Right ventricle myocardium superior (tissue), 1 donor: ENCODE measurements at regions not wholly inside any gene's neighbourhood (a gene's known extent, or its start where the extent isn't known, plus 50 kb on each side); places are given as distances from the start of the nearest gene placed in this dataset.

Experiments
- ATAC-seq: fragments of 200-7000 bp; cut with Tn5 transposase; one replicate; pipeline ENCODE4 v1.9.1; 2020; ENCODE audit warnings: mild to moderate bottlenecking; ENCODE audit not compliant: poor library complexity
- DNase-seq: peaks from one replicate; pipeline ENCODE4 v3.0.0-alpha.2; 2020
- intact Hi-C: fragments of 100-400 bp; cut with DNase I; formaldehyde crosslinking; loops from one replicate; pipeline ENCODE4 v1.11.2; 2022
- donor health status: DM: no; HTN: yes; CAD: no; lungs with severe emphysema.

- intact Hi-C loops = no loop called here
- ATAC-seq (no peak), DNase-seq (no peak)
Measured at GRCh38 chr14:40197344-40197743, 765.1 kb upstream of the FBXO33 start.

- DNase-seq (no peak), ATAC-seq (no peak)
- intact Hi-C loops = no loop called here
Measured at GRCh38 chr14:40188006-40188405, 755.8 kb upstream of the FBXO33 start.

GRCh38 chr14:40164083-40164482 lies 731.9 kb upstream of the FBXO33 start:
- ATAC-seq (no peak), DNase-seq (no peak)
- intact Hi-C loops = no loop called here

GRCh38 chr14:40139657-40140056 lies 707.4 kb upstream of the FBXO33 start:
- no peak for DNase-seq
- no peak for ATAC-seq
- intact Hi-C loops = no loop called here

- intact Hi-C loops = no loop called here
- DNase-seq (no peak), ATAC-seq (no peak)
Measured at GRCh38 chr14:40133463-40133862, 701.2 kb upstream of the FBXO33 start.

- ATAC-seq (no peak), DNase-seq (no peak)
- intact Hi-C loops = no loop called here
Measured at GRCh38 chr14:40129159-40129558, 696.9 kb upstream of the FBXO33 start.

- intact Hi-C loops = no loop called here
- ATAC-seq (no peak), DNase-seq (no peak)
Measured at GRCh38 chr14:40123816-40124215, 691.6 kb upstream of the FBXO33 start.

- intact Hi-C loops = no loop called here
- DNase-seq (no peak), ATAC-seq (no peak)
Measured at GRCh38 chr14:40122968-40123648, 690.9 kb upstream of the FBXO33 start.

GRCh38 chr14:40119765-40120164 lies 687.5 kb upstream of the FBXO33 start:
- intact Hi-C loops = no loop called here
- ATAC-seq (no peak), DNase-seq (no peak)

- ATAC-seq (no peak), DNase-seq (no peak)
- intact Hi-C loops = no loop called here
Measured at GRCh38 chr14:40119321-40119720, 687.1 kb upstream of the FBXO33 start.

- no peak for ATAC-seq
- intact Hi-C loops = no loop called here
- no peak for DNase-seq
Measured at GRCh38 chr14:40115583-40115982, 683.4 kb upstream of the FBXO33 start.

- no peak for DNase-seq
- no peak for ATAC-seq
- intact Hi-C loops = no loop called here
Measured at GRCh38 chr14:40113671-40114070, 681.4 kb upstream of the FBXO33 start.

GRCh38 chr14:40100544-40101196 lies 668.4 kb upstream of the FBXO33 start:
- intact Hi-C loops = no loop called here
- no peak for ATAC-seq
- no peak for DNase-seq

GRCh38 chr14:40099316-40099715 lies 667.1 kb upstream of the FBXO33 start:
- intact Hi-C loops = no loop called here
- DNase-seq = no peak
- no peak for ATAC-seq

- DNase-seq = no peak
- intact Hi-C loops = no loop called here
- ATAC-seq = no peak
Measured at GRCh38 chr14:40098468-40098867, 666.2 kb upstream of the FBXO33 start.

GRCh38 chr14:40096968-40097367 lies 664.7 kb upstream of the FBXO33 start:
- ATAC-seq (no peak), DNase-seq (no peak)
- intact Hi-C loops = no loop called here

GRCh38 chr14:40093800-40094199 lies 661.6 kb upstream of the FBXO33 start:
- intact Hi-C loops = no loop called here
- DNase-seq = no peak
- no peak for ATAC-seq

- intact Hi-C loops = no loop called here
- no peak for DNase-seq
- no peak for ATAC-seq
Measured at GRCh38 chr14:40074169-40074568, 641.9 kb upstream of the FBXO33 start.

- intact Hi-C loops = no loop called here
- no peak for ATAC-seq
- no peak for DNase-seq
Measured at GRCh38 chr14:40072175-40072574, 639.9 kb upstream of the FBXO33 start.

GRCh38 chr14:40058901-40059897 lies 627.0 kb upstream of the FBXO33 start:
- ATAC-seq = no peak
- DNase-seq = no peak
- intact Hi-C loops = no loop called here
